Type B pancreatic cell (in vitro differentiated cells): ENCODE measurements at regions not wholly inside any gene's neighbourhood (a gene's known extent, or its start where the extent isn't known, plus 50 kb on each side); places are given as distances from the start of the nearest gene placed in this dataset.
A peak's percentile ranks its signal among the peaks of the same experiment; 100 is the strongest.

ENCODE experiments used
- DNase-seq: peaks from one replicate; pipeline ENCODE4 v3.0.0; 2021; ENCODE audit warnings: mixed read lengths; ENCODE audit not compliant: unreplicated experiment; ENCODE audit errors: extremely low spot score
- H3K27ac Mint-ChIP-seq: 2 replicates; pipeline ENCODE4 v1.8.0; 2021; ENCODE audit warnings: mild to moderate bottlenecking, mixed read lengths
- H3K27me3 Mint-ChIP-seq: 2 replicates; pipeline ENCODE4 v1.8.0; 2021; ENCODE audit warnings: mixed read lengths
- H3K36me3 Mint-ChIP-seq: 2 replicates; pipeline ENCODE4 v1.8.0; 2021; ENCODE audit warnings: mixed read lengths
- H3K4me1 Mint-ChIP-seq: one replicate; pipeline ENCODE4 v1.8.0; 2021; ENCODE audit warnings: mixed read lengths; ENCODE audit not compliant: unreplicated experiment
- H3K4me3 Mint-ChIP-seq: 2 replicates; pipeline ENCODE4 v1.8.0; 2021; ENCODE audit warnings: mild to moderate bottlenecking, mixed read lengths
- H3K9me3 Mint-ChIP-seq: 2 replicates; pipeline ENCODE4 v1.8.0; 2021; ENCODE audit warnings: mixed read lengths
- TF ChIP-seq, protein P1 (sequence below): fragments of 200-600 bp; sonication (generic); conservative IDR thresholded peaks from 2 replicates; pipeline ENCODE4 v1.5.0; 2021; ENCODE audit warnings: antibody characterized with exemption, mild to moderate bottlenecking

DNA sequence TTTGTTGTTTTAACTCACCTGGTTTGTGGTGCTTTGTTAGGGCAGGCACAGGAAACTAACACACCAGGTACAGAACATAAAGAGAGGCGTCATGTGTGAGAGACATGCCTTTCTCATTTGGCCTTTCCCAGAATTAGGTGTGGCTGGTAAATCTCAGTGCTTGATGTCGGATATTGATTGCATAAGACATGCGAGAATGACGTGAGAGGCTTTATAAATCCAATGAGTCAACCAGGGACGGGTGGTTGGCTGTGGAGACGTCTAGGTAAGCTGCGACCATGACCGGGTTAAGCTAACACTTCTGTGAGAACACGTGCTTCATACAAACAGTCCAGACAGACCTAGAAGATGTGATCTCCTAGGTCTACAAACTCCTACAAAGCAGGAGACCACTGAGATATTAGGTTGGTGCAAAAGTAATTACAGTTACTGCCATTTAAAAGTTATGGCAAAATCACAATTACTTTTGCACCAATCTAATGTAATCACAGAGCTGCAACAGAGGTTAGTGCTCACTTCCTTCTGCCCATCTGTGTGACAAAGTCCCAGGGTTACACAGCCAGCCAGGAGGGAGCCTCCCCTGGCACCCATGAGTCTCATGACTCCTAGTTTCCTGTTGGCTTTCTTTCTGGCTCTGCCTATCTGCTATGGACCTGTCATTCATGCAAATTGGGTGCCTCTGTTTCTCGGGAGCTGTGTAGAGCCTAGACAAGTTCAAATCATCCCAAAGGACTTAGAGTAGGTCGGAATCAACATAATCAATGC lies 98.9 kb upstream of the ATP8B1 start:
- Mint-ChIP-seq H3K4me1 (peaks cover 4% of the 10 kb centered on the region), H3K4me3 (no peak overlapping the region), H3K27ac (peak overlapping the region; percentile 31), H3K27me3 (peaks cover 10% of the 10 kb centered on the region), H3K9me3 (peaks cover 5% of the 10 kb centered on the region), H3K36me3 (no peaks in the 10 kb centered on the region)
- no peak for DNase-seq
- TF ChIP-seq, protein P1, sequence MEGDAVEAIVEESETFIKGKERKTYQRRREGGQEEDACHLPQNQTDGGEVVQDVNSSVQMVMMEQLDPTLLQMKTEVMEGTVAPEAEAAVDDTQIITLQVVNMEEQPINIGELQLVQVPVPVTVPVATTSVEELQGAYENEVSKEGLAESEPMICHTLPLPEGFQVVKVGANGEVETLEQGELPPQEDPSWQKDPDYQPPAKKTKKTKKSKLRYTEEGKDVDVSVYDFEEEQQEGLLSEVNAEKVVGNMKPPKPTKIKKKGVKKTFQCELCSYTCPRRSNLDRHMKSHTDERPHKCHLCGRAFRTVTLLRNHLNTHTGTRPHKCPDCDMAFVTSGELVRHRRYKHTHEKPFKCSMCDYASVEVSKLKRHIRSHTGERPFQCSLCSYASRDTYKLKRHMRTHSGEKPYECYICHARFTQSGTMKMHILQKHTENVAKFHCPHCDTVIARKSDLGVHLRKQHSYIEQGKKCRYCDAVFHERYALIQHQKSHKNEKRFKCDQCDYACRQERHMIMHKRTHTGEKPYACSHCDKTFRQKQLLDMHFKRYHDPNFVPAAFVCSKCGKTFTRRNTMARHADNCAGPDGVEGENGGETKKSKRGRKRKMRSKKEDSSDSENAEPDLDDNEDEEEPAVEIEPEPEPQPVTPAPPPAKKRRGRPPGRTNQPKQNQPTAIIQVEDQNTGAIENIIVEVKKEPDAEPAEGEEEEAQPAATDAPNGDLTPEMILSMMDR = no peak

DNA sequence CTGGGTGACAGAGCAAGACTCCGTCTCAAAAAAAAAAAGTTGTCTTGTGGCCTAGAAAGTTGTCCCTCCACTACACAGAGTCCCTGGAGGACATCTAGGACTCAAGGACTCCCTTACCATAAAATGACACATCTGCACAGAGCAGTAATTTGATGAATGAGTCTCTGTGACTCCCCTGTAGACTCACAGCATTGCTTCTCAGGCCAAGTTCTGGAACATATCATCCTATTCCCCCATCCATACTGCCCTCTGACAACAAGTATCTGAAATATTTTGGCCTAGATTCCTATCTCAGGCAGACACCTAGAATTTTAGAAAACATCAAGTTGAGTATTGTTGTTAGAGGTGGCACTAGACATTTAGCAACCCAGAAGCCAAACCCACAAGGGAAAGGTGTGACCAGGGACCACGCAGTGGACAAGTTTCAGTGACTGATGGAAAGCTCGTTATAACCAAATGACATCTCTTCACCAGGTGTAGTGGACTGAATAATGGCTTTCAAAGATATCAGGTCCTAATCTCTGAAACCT lies 97.9 kb upstream of the ATP8B1 start:
- peaks cover 5% of the 10 kb centered on the region for H3K9me3 Mint-ChIP-seq
- H3K27ac Mint-ChIP-seq = no peak overlapping the region
- no peaks in the 10 kb centered on the region for H3K4me1 Mint-ChIP-seq
- H3K4me3 Mint-ChIP-seq = no peak overlapping the region
- TF ChIP-seq, protein P1 = no peak
- no peak for DNase-seq
- no peaks in the 10 kb centered on the region for H3K36me3 Mint-ChIP-seq
- peaks cover 3% of the 10 kb centered on the region for H3K27me3 Mint-ChIP-seq

DNA sequence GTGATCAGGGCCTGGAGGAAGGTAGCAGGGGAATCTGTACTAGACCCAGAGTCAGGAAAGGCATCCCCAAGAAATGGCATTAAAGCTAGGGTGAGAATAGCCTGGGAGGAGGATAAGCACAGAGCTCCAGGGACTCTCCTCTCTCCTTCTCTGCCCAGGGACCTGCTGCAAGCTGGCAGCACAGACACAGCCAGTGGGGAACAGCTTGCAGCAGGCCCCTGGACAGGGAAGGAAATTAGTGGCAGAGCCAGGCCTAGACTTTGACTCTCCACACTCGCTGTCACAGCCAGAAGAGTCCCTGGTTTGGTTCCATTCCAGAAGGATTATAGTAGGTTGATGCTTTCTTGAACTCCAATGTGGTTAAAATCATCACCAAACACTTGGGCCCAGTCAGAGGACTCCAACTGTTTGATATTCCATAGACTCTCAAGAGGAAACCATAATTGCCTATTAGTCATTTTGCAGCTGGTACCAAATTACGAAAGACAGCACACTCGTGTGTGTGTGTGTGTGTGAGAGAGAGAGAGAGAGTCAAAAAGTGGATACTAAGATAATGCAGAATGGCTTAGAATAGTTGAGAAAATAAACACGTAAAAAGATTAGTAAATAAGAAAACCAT lies 95.5 kb upstream of the ATP8B1 start:
- peaks cover 5% of the 10 kb centered on the region for H3K9me3 Mint-ChIP-seq
- H3K4me1 Mint-ChIP-seq = no peaks in the 10 kb centered on the region
- no peak overlapping the region for H3K27ac Mint-ChIP-seq
- TF ChIP-seq, protein P1 = no peak
- no peaks in the 10 kb centered on the region for H3K36me3 Mint-ChIP-seq
- no peak for DNase-seq
- H3K4me3 Mint-ChIP-seq = no peak overlapping the region
- H3K27me3 Mint-ChIP-seq = peaks cover 3% of the 10 kb centered on the region

DNA sequence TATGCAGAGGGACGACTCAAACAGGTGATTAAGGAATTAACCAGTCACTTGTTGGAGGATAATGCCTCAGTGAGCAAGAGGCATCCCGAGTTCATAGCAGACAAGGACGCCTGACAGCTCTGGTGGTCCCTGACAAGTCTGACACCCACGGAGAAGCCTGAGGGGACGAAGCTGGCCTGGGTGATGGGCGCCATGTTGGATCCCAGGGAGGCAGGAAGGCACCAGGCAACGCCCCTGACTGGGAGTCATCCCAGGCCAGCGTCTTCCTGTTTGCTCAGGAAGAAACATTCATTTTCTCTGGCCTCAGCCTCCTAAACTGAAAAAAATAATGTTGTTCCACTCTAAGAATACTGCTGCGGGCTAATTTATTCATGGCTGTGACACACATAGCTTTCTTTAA lies 92.1 kb upstream of the ATP8B1 start:
- Mint-ChIP-seq H3K4me1 (no peaks in the 10 kb centered on the region), H3K27me3 (peaks cover 8% of the 10 kb centered on the region), H3K9me3 (peaks cover 5% of the 10 kb centered on the region), H3K36me3 (no peaks in the 10 kb centered on the region), H3K27ac (no peak overlapping the region), H3K4me3 (no peak overlapping the region)
- no peak for DNase-seq
- TF ChIP-seq, protein P1 = no peak

DNA sequence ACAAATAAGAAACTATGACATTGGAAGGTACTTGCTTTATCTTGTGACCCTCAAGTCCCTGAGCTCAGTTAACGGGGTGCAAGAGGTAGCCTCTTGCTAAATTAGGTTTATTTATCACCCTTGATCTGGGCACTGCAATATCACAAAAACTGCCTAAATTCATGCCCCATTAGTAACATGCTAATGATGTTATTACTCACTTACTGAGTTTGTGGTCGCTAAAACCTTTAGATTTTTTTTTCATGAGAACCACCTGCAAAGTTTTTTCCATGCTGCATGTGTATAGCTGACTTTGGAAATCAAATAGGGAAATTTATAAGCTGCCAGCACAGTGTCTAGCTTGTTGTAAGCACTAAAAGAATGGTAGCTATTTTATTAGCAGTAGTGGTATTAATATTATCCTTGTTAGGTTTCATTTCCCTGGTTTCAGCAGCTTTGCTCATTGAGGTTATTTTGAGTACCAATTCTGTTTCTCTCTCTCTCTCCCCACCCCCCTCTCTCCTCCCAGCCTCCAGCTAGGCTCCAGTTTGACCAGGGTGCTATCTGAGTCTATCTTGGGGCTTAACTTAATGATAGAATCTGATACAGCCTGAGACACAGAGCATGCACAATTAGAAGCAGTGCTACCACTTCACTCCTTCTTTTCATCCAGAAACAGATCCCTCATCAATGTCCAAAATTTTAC lies 88.7 kb upstream of the ATP8B1 start:
- H3K4me1 Mint-ChIP-seq = no peaks in the 10 kb centered on the region
- H3K9me3 Mint-ChIP-seq = no peaks in the 10 kb centered on the region
- no peak overlapping the region for H3K27ac Mint-ChIP-seq
- no peak for DNase-seq
- TF ChIP-seq, protein P1 = no peak
- no peaks in the 10 kb centered on the region for H3K36me3 Mint-ChIP-seq
- no peak overlapping the region for H3K4me3 Mint-ChIP-seq
- H3K27me3 Mint-ChIP-seq = peaks cover 4% of the 10 kb centered on the region
